GM19099 (cell line): ENCODE measurements at regions not wholly inside any gene's neighbourhood (a gene's known extent, or its start where the extent isn't known, plus 50 kb on each side); places are given as distances from the start of the nearest gene placed in this dataset.

Experiments
- POLR2A ChIP-seq: IDR thresholded peaks from 3 replicates; pipeline ENCODE4 v1.6.1; 2011; ENCODE audit warnings: low read depth; ENCODE audit not compliant: insufficient read length; ENCODE audit errors: extremely low read depth

DNA sequence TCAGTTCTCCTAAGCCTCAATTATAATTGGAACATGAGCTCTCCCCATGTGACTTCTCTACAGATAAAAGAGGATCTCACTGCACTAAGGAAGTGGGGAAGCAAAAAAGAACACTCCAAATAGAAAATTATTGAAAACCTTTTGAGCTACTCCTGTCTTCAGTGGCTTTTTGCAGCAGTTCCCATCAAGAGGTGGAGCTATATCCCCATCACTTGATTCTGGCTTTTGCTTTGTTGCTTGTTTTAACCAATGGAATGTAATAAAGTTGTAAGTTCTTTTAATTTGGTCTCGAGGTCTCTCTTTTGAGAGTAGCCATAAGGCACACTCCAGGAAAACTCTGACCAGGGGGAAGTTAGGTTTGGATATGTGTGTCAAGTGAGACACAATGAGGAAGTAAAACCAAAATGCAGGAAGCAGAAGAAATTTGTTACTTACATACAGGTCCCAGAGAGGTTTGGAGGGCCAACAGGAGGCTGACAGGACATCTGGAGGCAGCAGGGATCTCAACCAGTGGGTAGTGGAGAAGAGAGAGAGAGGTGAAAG lies 569.4 kb downstream of the HTR7 start:
- TF ChIP-seq POLR2A, result no peak

DNA sequence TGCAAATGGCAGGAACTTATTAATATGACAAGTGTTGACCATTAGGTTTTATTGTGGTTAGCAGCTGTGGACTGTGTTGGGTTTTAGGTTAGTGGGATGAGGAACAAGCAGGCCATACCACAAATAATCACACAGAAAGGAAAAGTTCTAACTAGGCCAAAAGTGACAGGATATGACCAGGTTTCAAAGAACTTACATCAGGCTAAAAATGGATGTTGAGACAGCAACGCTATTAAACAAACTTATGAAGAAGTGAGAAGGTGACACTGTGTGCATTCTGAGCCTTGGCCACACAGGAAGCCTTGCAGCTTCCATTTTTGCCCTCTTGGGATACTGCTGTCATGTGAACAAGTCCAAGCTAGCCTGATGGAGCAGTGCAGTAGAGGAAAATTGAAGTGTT lies 568.8 kb downstream of the HTR7 start:
- TF ChIP-seq POLR2A, result no peak

- no peak for TF ChIP-seq POLR2A
Measured at GRCh38 chr10:90293616-90294015, 564.2 kb downstream of the HTR7 start.

DNA sequence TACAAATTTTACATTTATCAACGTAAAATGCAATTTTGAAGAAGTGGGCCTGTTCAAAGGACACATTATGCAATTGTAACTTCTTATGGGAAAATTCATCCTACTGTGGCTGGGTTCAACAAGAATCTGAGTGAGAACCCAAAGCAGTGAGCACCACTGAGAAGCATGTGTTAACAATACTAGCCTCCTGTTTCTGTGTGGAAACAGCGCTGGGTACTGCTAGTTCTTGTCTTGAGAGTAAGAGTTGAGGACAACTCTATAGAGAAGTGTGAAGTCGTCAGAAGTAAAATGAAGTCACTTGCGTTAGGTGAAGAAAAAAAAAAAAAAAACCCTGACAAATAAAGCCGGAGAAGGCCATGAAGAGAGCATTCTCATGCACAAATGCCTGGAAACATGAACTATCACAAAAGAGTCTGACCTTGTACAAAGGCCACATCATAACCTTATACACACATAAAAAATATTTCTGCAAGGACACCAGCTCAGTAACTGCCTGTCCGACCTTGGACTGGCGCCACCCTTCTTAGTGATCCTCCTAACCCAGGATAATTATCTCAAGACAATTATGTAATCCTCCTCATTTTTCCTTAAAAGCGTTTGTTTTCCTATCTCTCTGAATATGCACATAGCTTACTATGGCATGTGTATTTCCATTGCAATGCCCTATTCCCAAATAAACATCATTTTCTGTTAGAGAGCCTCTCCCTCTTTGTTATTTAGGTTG lies 554.9 kb downstream of the HTR7 start:
- no peak for TF ChIP-seq POLR2A

DNA sequence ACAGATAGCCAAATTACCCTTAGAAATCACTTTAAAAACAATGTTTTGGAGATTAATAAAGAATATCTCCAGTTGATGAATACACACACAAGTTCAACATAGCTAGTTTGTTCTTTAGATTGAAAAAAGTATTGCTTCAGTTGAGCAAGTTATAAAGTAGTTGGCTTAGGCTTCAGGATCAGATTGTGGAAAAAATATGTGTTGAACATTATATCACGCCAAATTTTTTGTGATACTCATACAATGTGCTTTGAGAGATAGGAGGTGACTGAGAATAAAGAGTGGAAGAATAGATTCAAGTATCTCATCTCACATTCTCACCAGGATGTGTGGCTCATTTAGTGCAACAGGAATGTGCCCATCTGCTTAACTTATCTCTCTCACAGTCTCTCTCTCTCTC lies 553.3 kb downstream of the HTR7 start:
- no peak for TF ChIP-seq POLR2A

DNA sequence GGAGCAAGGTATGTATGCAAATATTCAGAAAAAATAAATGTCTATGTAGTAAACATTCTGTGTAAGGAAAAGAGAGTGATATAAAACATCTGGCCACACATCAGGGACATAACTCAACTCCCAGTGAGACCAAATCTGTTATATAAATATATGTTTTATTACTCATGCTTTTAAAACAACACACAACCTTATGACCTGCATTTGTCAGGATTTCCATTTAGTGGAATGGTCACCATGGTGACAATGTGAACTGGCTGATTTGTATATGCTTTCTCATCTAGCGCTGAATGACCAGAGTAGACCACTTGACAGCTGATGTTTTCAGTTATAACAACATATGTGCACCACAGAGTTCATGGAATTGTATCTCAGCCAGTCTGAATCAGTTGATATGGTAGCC lies 551.7 kb downstream of the HTR7 start:
- no peak for TF ChIP-seq POLR2A

- no peak for TF ChIP-seq POLR2A
Measured at GRCh38 chr10:90308223-90308622, 549.6 kb downstream of the HTR7 start.

GRCh38 chr10:90313576-90314325 lies 544.1 kb downstream of the HTR7 start:
- TF ChIP-seq POLR2A, result no peak

GRCh38 chr10:90314718-90315117 lies 543.1 kb downstream of the HTR7 start:
- TF ChIP-seq POLR2A, result no peak

DNA sequence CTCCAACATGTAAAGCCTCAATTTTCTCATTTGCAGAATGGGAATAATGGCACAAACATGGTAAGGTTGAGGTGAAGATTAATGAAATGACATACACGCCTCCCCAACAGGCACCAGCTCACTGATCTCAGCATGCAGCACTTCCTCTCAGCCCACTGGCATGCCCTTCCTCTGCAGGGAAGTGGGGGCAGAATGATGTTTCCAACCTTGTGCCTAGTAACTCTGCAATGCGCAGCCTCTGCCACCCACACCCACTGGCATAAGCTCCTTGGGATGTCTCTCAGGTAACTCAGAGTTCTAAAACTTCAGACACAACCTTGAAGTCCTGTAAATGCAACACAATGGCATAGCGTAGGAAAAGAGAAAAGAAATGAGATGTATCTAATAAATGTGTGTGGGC lies 540.7 kb downstream of the HTR7 start:
- TF ChIP-seq POLR2A, result no peak

DNA sequence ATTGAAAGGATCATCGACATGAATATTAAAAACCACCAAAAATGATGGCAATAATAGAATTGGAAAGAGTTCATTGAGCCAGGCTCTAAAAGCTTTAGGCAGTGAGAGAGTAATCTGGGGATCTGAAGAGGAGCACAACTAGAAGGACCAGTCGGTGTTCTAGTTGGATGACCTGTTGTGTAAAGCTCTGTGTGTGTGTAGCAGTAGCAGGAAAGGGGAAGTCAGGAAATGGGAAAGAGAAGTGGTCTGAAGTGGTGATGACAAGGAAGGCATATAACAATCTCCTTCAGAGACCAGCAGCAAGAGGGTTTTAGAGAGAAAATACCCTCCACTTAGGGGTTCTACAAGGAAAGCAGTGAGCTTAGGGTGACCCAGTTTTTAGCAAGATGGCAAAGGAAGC lies 539.2 kb downstream of the HTR7 start:
- TF ChIP-seq POLR2A, result no peak

GRCh38 chr10:90319188-90319914 lies 538.5 kb downstream of the HTR7 start:
- no peak for TF ChIP-seq POLR2A

GRCh38 chr10:90321132-90321816 lies 536.6 kb downstream of the HTR7 start:
- no peak for TF ChIP-seq POLR2A

GRCh38 chr10:90326498-90327267 lies 531.2 kb downstream of the HTR7 start:
- no peak for TF ChIP-seq POLR2A
